ENCODE measurements at regions not wholly inside any gene's neighbourhood (a gene's known extent, or its start where the extent isn't known, plus 50 kb on each side); places are given as distances from the start of the nearest gene placed in this dataset.

- Histone ChIP-seq H3K4me1 (peaks cover 21% of the 10 kb centered on the region), H3K36me3 (no peaks in the 10 kb centered on the region), H3K27me3 (ENCODE audit: low read depth) (no peaks in the 10 kb centered on the region), H3K9me3 (no peaks in the 10 kb centered on the region), H3K27ac (no peak overlapping the region), H3K4me3 (no peak overlapping the region)
- DNase-seq (no peak), ATAC-seq (no peak)
- intact Hi-C loops (cut with DNase I) = no loop called here
- TF ChIP-seq CTCF (IDR thresholded peaks at IDR 0.05) = peak; percentile 48
Observed at GRCh38 chr6:217048-217659, 75.1 kb upstream of the DUSP22 start.

GRCh38 chr6:218153-219018 lies 73.9 kb upstream of the DUSP22 start:
- no peaks in the 10 kb centered on the region for H3K27me3 ChIP-seq (ENCODE audit: low read depth)
- H3K27ac ChIP-seq = no peak overlapping the region
- peaks cover 21% of the 10 kb centered on the region for H3K4me1 ChIP-seq
- H3K4me3 ChIP-seq = no peak overlapping the region
- DNase-seq = no peak
- H3K36me3 ChIP-seq = no peaks in the 10 kb centered on the region
- intact Hi-C loops (cut with DNase I) = no loop called here
- TF ChIP-seq CTCF (IDR thresholded peaks at IDR 0.05) = no peak
- no peaks in the 10 kb centered on the region for H3K9me3 ChIP-seq
- ATAC-seq = no peak

- TF ChIP-seq CTCF (IDR thresholded peaks at IDR 0.05) = no peak
- Histone ChIP-seq H3K4me3 (no peak overlapping the region), H3K27ac (no peak overlapping the region), H3K4me1 (peaks cover 21% of the 10 kb centered on the region), H3K36me3 (no peaks in the 10 kb centered on the region), H3K9me3 (no peaks in the 10 kb centered on the region), H3K27me3 (ENCODE audit: low read depth) (no peaks in the 10 kb centered on the region)
- ATAC-seq (no peak), DNase-seq (no peak)
- intact Hi-C loops (cut with DNase I) = no loop called here
Observed at GRCh38 chr6:219019-219570, 73.2 kb upstream of the DUSP22 start.

GRCh38 chr6:219641-220198 lies 72.6 kb upstream of the DUSP22 start:
- no peak overlapping the region for H3K4me3 ChIP-seq

More at GRCh38 chr6:219641-220198, 72.6 kb upstream of the DUSP22 start:
- peak; percentile 86 for DNase-seq
- Histone ChIP-seq H3K9me3 (no peaks in the 10 kb centered on the region), H3K36me3 (no peaks in the 10 kb centered on the region), H3K27ac (no peak overlapping the region), H3K27me3 (ENCODE audit: low read depth) (no peaks in the 10 kb centered on the region), H3K4me1 (peaks cover 21% of the 10 kb centered on the region)
- no peak for TF ChIP-seq CTCF (IDR thresholded peaks at IDR 0.05)
- peak; percentile 82 to 83 for ATAC-seq
- intact Hi-C loops (cut with DNase I) = no loop called here

Measured in lower lobe of right lung (tissue), 2 donors.